Stimulated activated CD8-positive, alpha-beta memory T cell treated with anti-CD3 and anti-CD28 coated beads, Interleukin-2, amount 100 ng/mL, for 48 hours (primary cell): ENCODE measurements at regions not wholly inside any gene's neighbourhood (a gene's known extent, or its start where the extent isn't known, plus 50 kb on each side); places are given as distances from the start of the nearest gene placed in this dataset.

Experiments used
- DNase-seq, 2 donors: peaks; one replicate each; pipeline ENCODE4 v3.0.0-alpha.2; 2020; ENCODE audit warnings: low read depth in 2 of 2

DNA sequence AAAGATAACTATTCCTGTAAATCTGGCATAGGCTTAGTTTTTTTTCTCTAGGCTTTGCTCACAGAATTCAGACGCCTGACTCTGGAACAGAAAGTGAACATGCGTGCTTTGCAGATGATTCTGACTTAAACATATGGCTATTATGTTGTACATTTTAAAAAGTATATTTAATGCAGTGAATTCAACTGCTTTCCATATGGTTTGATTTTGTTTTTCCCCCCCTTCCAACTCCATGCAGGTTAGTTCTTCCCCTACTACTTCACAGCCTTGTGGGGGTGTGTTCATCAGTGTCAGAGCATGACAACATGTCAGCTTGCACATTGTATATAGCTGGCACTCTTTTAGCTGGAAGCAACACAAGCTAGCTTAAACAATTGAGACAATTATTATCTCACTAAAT, 226.8 kb downstream of the TMEM167A start:
- DNase-seq: no peak

DNA sequence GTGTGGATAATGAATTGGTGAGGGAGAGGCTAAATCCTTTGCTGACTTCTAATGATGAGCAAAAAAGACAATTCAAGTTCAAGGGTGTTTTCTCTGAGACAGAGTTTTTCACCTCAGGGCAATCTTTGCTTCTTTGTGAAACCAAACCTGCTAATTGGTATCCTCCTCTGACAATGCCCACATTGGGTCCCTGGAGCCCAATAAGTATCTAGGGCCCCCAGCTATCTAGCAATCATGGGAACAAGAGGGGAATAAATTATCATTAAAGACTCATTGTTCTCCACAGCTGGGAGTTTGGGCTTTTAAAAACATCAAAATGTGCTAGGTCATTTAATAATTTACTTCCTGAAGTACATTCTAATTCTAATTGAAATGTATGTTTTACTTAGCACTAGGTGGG, 227.3 kb downstream of the TMEM167A start:
- DNase-seq: no peak

DNA sequence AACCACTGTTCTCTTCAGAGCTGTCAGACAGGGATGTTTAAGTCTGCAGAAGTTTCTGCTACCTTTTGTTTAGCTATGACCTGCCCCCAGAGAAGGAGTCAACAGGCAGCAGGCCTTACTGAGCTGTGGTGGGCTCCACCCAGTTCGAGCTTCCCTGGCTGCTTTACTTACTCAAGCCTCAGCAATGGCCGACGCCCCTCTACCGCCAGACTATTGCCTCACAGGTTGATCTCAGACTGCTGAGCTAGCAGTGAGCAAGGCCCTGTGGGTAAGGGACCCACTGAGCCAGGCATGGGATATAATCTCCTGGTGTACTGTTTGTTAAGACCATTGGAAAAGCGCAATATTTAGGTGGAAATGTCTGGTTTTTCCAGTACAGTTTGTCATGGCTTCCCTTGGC, 229.6 kb downstream of the TMEM167A start:
- no peak for DNase-seq

DNA sequence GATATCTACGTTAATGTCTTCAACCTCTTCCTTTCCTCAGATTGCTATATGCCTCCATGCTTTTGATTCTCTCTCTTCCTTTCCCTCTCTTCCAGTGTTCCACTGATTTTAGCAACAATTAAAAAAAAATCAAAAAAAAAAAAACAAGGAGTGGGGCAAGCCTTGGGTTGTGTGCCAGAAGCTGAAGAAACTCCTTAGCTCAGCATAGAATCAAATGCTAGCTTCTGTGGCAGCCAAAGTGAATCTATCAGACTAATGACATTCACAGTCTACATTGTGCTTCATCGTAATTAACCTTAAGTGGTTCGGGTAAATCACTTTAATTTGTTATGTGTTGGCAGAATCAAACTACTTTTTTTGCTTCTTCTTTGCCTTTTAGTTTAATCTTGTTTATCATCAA, 237.3 kb downstream of the TMEM167A start:
- DNase-seq: no peak

DNA sequence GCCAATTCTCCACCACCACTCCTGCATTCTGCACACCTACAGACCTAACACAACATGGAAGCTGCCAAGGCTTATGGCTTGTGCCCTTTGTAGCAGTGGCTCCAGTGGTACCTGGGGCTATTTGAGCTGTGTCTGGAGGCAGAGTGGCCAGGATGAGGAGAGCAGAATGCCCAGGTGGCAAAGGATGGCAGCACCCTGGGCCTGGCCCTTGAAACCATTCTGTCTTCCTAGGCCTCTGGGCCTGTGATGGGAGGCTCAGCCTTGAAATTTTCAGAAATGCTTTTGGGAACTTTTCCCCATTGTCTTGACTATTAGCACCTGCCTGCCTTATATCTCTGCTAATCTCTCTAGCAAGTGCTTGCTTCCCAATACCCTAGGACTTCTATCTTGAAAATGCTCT, 241.7 kb downstream of the TMEM167A start:
- DNase-seq: no peak

DNA sequence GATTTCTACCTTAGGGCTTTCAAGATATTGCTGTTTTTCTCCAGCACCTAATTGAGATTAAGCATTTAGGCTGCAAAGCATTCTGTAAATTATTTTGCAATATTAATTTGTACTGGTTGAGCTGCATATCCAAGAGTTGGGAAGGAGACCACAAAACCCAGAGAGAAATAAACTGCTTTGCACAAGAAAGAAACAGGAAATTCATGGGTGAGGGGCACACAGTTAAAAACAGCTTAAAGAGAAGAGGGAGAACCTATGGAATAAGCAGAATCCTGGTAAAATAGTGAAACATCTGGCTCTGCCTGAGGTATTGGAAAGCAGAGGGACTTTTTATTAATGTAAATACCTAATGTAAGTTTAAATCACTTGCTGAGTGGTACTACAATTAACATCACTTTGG, 243.0 kb downstream of the TMEM167A start:
- DNase-seq: no peak

DNA sequence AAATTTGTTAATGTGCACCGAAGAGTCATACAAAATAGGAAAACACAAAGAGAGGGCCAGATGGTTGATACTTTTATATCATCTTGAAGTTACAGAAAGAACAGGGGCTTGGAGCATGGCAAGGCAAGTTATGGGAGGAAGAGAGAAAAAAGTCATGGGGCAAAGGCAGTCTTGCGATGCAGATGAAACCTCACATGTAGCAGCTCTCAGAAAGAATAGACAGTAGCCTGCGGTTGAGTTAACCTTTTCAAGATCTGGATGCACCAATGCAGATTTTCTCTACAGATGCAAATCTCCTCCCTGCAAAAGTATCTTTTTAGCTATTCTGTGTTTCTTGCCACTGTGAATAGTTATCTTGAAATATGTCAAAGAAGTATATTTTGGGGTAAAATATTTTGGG, 243.9 kb downstream of the TMEM167A start:
- no peak for DNase-seq

DNA sequence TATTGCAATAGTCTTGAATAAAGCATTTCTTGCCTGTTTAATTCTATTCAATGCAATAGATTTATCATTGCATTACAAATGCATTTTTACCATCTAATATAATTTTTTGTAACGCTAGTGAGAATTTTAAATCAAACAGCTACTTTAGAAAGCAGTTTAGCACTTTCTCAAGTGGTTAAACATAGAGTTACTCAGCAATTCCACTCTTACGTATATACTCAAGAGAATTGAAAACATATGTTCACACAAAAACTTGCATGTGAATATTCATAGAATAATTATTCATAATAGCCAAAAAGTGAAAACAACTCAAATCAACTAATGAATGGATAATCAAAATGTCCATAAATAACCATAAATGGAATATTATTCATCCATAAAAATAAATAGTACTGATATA, 244.7 kb downstream of the TMEM167A start:
- no peak for DNase-seq

DNA sequence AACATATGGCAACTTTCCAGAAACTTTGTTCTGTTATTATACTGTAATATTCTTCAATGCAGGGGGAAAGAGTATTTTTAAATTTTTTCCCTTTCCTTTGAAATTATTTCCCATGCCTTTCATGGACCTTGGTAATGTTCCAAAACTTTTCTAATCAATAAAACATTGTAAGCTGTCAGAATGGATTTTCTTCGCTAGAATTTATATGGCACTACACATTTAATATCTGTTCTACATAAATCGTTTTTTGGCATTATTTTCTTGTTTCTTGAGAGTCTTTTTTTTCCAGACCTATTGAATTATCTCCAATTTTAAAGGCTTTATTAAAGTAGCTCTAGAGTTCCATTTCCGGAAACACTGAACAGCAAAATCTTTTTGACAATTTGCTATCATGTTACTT, 249.0 kb downstream of the TMEM167A start:
- no peak for DNase-seq

DNA sequence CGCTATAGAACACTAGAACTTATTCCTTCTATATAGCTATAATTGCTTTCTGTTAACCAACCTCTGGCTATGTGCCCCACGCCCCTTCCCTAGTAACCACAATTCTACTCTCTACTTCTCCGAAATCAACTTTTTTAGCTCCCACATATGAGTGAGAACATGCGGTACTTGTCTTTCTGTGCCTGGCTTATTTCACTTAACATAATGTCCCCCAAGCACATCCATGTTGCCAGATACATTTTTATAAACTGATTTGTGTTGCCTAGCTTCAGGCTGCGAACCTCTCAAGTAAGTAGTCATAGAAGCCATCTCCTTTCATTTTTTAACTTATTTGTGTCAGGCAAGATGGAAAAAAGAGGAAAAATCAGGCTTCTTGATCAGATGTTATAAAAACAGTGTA, 249.5 kb downstream of the TMEM167A start:
- DNase-seq: no peak

DNA sequence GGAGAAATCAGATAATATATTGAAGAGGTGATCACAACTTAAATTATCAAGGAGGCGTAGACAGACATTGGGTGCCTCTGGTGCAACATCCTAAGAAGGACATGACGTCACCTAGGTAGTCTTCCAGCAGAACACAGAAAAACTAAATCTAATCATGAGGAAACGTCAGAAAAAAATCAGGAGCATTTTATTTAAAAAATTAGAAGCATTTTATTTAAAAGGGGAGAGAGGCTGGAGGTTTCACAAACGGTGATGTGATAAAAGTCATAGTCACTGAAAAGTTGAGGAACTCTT, 254.6 kb downstream of the TMEM167A start:
- DNase-seq: no peak

DNA sequence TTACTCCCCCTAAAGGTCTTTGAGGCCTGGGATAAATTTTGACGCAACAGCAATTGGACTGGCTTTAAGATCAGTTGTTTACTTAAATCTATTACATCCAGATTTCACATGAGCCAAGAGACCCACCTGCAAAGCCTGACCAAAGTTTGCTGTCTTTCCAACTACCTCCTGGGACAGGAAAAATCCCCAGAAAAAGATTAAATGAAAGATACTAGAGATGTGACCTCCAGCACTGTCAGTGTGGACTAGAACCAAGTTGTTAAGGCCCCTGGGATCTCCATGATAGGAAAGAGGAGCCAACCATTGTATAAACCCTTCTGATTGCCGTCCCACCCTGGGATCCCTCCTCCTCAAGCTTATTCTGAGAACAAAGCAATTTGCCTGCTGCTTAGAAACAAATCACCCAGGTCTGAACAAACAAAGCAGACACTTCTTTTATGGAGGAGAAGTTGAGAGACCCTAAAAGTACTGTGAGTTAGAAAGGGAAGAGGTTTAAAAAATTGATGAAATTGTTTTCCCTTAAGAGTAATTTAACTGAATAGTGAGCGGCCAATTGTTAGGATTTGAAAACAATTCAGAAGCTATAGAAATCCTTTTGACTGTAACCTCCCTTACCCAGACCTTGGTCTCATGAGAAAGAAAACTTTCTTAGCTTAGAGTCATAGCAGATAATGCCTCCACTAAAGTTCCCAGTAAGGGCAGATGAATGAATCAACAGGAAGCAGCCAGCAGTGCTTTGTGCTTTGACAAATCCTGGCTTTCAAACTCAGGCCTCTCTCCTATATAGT, 255.2 kb downstream of the TMEM167A start:
- DNase-seq: no peak

DNA sequence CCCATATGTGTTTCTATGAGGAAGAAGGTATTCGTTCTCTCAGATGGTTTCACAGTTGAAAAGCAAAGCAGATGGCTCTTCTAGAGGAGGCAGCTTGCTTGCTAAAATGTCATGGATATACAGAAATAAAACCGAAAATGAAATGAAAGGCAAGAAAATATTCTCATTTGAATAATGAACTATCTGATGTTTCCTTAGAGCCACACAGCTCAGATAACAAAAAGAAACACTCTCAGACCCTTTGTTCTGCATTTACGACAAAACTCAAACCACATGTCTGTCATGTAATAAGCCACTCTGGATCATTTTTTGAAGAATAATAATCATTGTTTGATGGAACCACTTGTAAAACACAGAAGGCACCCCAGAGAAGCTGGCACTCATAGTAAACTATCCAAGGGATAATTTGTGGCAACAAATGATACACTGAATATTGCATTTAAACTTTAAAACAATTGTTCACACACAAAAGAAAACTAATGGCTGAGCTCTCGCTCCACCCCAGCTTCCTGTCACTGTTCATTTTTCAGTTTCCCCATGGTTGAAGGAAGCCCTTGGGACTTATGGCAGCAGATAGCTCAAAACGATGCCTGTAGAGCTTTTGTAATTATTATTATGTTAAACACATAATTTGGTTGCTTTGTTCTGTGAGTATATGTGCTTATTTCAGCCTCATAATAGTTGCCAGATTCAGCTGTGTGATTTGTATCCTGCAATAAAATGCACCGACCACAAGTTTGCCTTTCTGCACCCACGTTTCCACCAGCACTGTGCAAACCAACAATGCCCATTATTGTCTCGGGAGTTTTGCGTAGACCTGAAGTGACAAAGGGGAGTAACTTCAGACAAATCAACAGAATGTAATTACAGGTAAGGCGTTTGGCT, 256.0 kb downstream of the TMEM167A start:
- no peak for DNase-seq

DNA sequence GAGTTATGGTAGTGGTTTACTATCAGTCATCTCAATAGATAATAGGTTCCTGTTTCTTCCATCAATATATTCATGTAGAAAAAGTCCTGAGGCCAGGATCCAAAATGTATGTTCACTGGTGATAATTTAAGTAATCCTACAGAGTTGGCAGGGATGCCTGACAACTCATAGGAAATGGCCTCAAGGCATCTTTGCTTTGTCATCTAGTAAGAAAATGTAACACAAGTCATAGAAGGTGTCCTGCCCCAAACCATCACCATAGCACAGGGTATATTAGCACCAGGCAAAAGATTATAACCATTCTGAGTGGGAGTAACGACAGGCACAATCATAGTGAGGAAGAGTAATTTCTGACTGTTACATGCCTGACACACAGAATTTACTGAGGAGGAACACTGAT, 257.0 kb downstream of the TMEM167A start:
- no peak for DNase-seq

DNA sequence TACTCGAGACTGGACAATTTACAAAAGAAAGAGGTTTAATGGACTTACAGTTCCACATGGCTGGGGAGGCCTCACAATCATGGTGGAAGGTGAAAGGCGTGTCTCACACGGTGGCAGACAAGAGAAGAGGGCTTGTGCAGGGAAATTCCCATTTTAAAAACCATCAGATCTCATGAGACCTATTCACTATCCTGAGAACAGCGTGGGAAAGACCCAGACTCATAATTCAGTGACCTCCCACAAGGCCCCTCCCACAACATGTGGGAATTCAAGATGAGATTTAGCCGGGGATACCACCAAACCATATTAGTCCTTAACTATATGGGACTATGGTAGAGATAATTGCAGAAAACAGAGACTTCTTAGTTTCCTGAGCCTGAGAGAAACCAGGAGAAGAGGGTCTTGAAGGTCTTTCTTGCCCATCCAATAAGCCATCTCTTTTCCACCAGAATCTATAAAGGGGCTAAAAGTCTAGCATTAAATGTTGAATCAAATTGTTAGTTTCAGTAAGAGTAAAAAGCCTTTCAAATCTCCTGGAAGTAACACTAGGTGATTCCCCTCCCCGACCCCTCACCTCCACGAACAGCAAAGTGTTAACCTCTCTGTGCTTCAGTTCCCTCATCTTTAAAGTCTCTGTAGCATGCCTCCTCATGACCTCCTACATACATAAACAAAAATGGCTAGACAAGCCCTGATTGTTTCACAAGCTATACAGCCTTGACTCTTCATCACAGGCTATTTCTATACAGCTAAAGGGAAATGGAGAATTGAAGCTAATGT, 259.1 kb downstream of the TMEM167A start:
- no peak for DNase-seq

DNA sequence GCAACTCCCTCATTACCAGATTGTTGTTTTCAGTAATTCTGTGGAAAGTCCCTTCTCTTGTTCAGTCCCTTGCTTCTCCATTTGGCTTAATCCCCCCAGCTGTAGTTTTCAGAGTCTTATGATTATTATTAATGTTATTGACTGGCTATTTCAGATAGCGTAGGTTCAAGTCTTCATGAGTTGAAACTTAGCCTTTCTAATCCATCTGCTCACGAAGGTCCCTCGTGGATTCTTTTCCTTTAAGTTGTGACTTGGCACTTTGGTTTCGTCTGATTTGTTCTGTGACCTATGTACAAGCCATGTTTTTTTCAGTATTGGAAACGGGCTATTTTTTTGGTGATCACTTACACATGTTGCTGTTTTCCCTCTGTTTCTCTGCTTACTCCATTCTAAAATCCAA, 260.3 kb downstream of the TMEM167A start:
- DNase-seq: no peak

DNA sequence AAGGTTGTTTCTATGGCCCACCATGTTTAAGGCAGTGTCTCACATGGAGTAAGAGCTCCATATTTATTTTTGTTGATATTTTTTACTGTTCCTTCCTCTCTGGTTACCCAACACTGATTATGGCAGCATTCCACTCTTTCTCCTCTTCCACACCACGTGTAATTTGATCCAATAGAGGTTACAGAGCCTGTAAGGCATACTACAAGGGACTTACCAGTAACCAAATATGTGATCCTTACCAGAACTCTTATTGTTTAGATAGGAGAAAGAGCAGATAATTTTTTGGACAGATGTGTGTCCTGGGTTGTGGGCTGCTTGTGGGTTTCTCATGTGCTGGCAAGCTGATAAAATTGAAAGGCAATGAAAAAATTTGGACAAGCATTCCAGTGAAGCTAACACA, 261.3 kb downstream of the TMEM167A start:
- DNase-seq: no peak

DNA sequence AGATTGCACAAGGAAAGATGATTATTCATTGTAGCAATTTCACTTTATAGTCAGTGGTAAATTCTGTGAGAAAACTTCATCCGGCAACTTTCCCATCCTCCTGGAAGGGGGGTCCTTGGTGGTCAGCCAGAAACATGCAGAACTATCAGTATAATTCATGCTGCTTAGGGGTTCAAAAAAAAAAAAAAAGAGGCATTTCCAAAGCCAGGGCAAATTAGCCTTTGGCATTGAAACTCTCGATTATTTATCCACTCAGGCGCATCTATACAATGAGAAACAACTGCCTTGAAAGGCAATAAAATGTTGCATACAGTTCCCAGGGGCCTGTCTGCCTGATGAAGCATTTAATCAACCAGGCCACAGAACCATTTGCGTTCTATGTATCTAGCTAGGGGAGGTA, 263.3 kb downstream of the TMEM167A start:
- no peak for DNase-seq

DNA sequence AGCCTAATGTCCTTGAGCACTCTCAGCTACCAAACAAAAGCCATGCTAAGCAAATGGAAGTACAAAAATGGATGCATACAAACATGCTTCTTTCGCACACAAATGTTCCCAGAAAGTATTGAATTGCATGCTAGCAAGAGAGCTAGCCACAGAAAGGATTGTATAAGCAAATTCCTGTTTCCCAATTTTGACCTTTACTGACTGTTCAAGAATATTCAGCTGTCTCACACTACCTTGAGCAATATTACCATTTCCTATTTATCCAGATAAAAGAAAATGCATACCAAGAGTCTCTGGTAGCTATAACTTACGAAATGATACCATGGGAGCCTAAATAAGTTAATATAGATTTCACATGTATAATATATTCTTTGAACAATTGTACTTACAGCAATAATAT, 264.6 kb downstream of the TMEM167A start:
- no peak for DNase-seq

DNA sequence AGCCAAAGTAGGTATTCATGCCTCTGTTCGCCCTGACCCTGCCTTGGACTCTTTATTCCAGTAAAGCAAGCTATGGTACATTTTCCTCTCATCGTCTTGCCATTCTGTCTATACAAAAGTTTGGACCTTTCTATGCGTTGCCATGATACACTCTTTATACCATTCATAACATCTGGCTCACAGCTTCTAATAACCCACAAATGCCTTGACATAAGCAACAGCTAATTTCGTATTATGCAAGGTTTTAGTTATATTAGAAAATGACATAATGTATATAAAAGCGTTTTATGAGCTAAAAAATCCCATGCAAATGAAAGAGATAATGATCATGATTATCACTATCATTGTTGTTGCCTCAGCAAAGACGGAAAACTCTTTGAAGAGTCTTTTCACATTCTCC, 265.7 kb downstream of the TMEM167A start:
- DNase-seq: no peak

DNA sequence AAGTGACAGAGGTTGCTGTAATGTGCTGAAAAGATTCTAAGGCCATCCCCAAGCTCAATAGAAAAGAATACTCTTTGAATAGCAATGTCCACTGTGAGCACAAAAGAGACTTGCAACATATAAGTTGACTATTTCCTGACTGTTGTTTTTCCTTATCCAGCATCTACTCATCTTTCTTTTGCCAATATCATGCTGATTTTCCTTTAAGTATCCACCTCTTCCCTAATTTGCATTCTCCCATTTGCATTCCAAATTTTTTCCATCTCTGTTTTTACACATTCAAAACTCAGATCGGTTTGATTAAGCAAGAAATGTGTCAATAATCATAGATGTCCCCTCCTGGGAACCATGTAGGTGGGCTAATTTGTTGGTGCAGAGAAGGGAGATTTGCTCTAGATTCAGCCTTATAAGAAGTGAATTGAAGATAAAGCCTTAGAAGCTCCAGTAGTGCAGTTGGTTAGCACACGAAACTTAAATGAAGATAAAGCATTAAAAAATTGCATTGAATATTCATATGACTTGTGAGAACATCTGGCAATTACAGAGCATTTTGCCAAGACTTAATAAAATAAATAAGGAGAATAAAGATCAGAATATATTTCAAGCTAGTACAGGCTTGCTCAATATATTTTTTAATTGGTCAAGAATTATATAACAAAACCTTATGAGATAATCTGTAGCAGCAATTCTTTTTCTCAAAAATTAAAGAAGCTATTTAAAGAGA, 267.6 kb downstream of the TMEM167A start:
- DNase-seq: no peak

DNA sequence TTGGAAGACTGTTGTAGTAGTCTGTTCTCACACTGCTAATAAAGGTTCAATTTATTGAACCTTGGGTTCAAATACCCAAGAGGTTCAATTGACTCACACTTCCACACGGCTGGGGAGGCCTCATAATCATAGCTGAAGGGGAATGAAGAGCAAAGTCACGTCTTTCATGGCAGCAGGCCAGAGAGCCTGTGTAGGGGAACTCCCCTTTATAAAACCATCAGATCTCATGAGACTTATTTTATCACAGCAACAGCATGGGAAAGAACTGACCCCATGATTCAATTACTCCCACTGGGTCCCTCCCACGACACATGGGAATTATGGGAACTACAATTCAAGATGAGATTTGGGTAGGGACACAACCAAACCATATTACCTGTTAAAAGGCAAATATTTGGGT, 268.2 kb downstream of the TMEM167A start:
- DNase-seq: no peak
